ENCODE measurements at regions not wholly inside any gene's neighbourhood (a gene's known extent, or its start where the extent isn't known, plus 50 kb on each side); places are given as distances from the start of the nearest gene placed in this dataset.

DNA sequence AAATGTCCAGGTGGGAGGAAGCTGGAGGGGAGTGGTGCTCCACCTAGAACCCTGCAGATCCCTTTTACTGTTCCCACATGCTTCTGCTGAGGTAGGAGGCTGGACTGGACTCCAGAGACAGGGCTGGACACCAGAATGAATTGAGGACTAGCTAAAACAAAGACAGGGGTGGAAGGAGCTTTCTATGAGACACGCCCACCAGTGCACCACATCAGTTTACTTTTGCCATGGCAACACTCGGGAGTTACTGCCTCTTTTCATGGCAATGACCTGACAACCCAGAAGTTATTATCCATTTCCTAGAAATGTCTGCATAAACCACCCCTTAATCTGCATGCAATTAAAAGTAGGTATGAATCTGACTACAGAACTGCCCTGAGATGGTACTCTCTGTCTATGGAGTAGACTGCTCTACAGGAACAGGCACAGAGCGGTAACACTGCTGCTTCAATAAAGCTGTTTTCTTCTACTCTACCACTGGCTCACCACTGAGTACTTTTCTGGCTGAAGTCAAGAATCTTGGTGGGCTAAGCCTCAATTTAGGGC lies 211.7 kb downstream of the TFAP2C start:
- RAD21 ChIA-PET (ENCODE audit: unreplicated experiment) = no interaction called here
- intact Hi-C loops (cut with micrococcal nuclease; ENCODE audit: unreplicated experiment) = no loop called here
- ATAC-seq (no peak), DNase-seq (ENCODE audit: low read depth, low spot score) (no peak), FAIRE-seq (no peak)
- H3K4me3 ChIP-seq = no peak overlapping the region
- H3K9me3 ChIP-seq (replicated peaks; ENCODE audit: control insufficient read depth, insufficient read depth, low read length) = no peaks in the 10 kb centered on the region; the same call in 2 of the 3 replicates
- no peaks in the 10 kb centered on the region; the same call in 1 of the 2 replicates for H3K4me1 ChIP-seq (ENCODE audit: control insufficient read depth, insufficient read depth, low read length)
- TF ChIP-seq ETV6 (conservative IDR thresholded peaks at IDR 0.05 in 1 of 2, IDR thresholded peaks at IDR 0.05 in 1 of 2; ENCODE audit: borderline replicate concordance in 1 of 2, low read depth in 1 of 2) (no peak), NR2F1 (conservative IDR thresholded peaks at IDR 0.05) (no peak), ZNF622 (IDR thresholded peaks at IDR 0.05) (no peak), SP1 (IDR thresholded peaks at IDR 0.05; ENCODE audit: low read depth, low read length) (no peak), STAT1 (conservative IDR thresholded peaks at IDR 0.05) (no peak), CEBPB (IDR thresholded peaks at IDR 0.05; ENCODE audit: borderline replicate concordance in 1 of 2, low read depth in 2 of 2, low read length in 2 of 2) (no peak), FOS (IDR thresholded peaks at IDR 0.05; ENCODE audit: borderline replicate concordance, extremely low read depth, insufficient read length) (no peak), YY1 (IDR thresholded peaks at IDR 0.05; ENCODE audit: low read depth, low read length) (no peak), NRF1 (conservative IDR thresholded peaks at IDR 0.05; ENCODE audit: low read depth, low read length) (no peak), MTA2 (IDR thresholded peaks at IDR 0.05; ENCODE audit: low read depth) (no peak), CREB1 (IDR thresholded peaks at IDR 0.05; ENCODE audit: low read depth) (no peak), ZZZ3 (IDR thresholded peaks at IDR 0.05; ENCODE audit: control insufficient read depth, insufficient read length, low read depth) (no peak), TARDBP (IDR thresholded peaks at IDR 0.05; ENCODE audit: borderline replicate concordance) (no peak), NFYA (IDR thresholded peaks at IDR 0.05; ENCODE audit: borderline replicate concordance, low read depth, low read length) (no peak), YBX1 (IDR thresholded peaks at IDR 0.05) (no peak), RBBP5 (conservative IDR thresholded peaks at IDR 0.05) (no peak)
- TF ChIP-seq, protein P1, sequence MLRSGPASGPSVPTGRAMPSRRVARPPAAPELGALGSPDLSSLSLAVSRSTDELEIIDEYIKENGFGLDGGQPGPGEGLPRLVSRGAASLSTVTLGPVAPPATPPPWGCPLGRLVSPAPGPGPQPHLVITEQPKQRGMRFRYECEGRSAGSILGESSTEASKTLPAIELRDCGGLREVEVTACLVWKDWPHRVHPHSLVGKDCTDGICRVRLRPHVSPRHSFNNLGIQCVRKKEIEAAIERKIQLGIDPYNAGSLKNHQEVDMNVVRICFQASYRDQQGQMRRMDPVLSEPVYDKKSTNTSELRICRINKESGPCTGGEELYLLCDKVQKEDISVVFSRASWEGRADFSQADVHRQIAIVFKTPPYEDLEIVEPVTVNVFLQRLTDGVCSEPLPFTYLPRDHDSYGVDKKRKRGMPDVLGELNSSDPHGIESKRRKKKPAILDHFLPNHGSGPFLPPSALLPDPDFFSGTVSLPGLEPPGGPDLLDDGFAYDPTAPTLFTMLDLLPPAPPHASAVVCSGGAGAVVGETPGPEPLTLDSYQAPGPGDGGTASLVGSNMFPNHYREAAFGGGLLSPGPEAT (IDR thresholded peaks at IDR 0.05; ENCODE audit: low read depth) = no peak
- TF ChIP-seq, protein P2, sequence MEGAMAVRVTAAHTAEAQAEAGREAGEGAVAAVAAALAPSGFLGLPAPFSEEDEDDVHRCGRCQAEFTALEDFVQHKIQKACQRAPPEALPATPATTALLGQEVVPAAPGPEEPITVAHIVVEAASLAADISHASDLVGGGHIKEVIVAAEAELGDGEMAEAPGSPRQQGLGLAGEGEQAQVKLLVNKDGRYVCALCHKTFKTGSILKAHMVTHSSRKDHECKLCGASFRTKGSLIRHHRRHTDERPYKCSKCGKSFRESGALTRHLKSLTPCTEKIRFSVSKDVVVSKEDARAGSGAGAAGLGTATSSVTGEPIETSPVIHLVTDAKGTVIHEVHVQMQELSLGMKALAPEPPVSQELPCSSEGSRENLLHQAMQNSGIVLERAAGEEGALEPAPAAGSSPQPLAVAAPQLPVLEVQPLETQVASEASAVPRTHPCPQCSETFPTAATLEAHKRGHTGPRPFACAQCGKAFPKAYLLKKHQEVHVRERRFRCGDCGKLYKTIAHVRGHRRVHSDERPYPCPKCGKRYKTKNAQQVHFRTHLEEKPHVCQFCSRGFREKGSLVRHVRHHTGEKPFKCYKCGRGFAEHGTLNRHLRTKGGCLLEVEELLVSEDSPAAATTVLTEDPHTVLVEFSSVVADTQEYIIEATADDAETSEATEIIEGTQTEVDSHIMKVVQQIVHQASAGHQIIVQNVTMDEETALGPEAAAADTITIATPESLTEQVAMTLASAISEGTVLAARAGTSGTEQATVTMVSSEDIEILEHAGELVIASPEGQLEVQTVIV (IDR thresholded peaks at IDR 0.05; ENCODE audit: borderline replicate concordance, partially characterized antibody) = no peak
- TF ChIP-seq, protein P3, sequence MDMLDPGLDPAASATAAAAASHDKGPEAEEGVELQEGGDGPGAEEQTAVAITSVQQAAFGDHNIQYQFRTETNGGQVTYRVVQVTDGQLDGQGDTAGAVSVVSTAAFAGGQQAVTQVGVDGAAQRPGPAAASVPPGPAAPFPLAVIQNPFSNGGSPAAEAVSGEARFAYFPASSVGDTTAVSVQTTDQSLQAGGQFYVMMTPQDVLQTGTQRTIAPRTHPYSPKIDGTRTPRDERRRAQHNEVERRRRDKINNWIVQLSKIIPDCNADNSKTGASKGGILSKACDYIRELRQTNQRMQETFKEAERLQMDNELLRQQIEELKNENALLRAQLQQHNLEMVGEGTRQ (IDR thresholded peaks at IDR 0.05; ENCODE audit: borderline replicate concordance, low read depth, low read length) = no peak
- H3K4me2 ChIP-seq (ENCODE audit: control insufficient read depth, insufficient read depth) = no peak overlapping the region
- H2AFZ ChIP-seq (ENCODE audit: control insufficient read depth, low read depth, low read length) = no peak overlapping the region
- CTCF ChIA-PET = interaction anchor here (0.5 kb wide), 1 partner anchor 67 kb away, joined by 3 read pairs; no protein-coding TSS in a partner anchor
- H3K9ac ChIP-seq (ENCODE audit: control insufficient read depth, insufficient read depth, low read length) = no peak overlapping the region
- H3K27ac ChIP-seq (ENCODE audit: control insufficient read depth, insufficient read depth) = no peak overlapping the region
- H3K36me3 ChIP-seq (ENCODE audit: control insufficient read depth in 2 of 2, insufficient read depth in 2 of 2, low read length in 1 of 2) = no peaks in the 10 kb centered on the region
- WGBS (ENCODE audit: insufficient coverage, insufficient replicate concordance, low lambda C conversion rate, missing lambda C conversion rate) = 8% methylated on average over 3 of the region's 3 CpGs
- no TSS peak for BruUV-seq (replicated peaks)
- no peaks in the 10 kb centered on the region for H3K79me2 ChIP-seq (ENCODE audit: control insufficient read depth, insufficient read depth, low read length)
- in situ Hi-C loops (cut with MboI) = no loop called here
- no peaks in the 10 kb centered on the region for H4K20me1 ChIP-seq (ENCODE audit: control insufficient read depth, insufficient read depth)
- SMC1A ChIA-PET (ENCODE audit: uncharacterized antibody, unreplicated experiment) = no interaction called here
- POLR2A ChIA-PET = no interaction called here
- H3K27me3 ChIP-seq (replicated peaks in 1 of 2; ENCODE audit: control insufficient read depth in 2 of 2, insufficient read depth in 2 of 2, low read length in 1 of 2) = no peaks in the 10 kb centered on the region
